Hepatocyte (in vitro differentiated cells): ENCODE measurements at regions not wholly inside any gene's neighbourhood (a gene's known extent, or its start where the extent isn't known, plus 50 kb on each side); places are given as distances from the start of the nearest gene placed in this dataset.

Source experiments
- EZH2phosphoT487 ChIP-seq: fragments of 200-600 bp; sonication (generic); IDR thresholded peaks from one replicate; pipeline ENCODE4 v1.6.1; 2018; ENCODE audit warnings: antibody characterized with exemption, mild to moderate bottlenecking, low read depth, moderate library complexity; ENCODE audit not compliant: unreplicated experiment, severe bottlenecking
- TF ChIP-seq, protein P1 (sequence below): fragments of 200-600 bp; sonication (generic); IDR thresholded peaks from 2 replicates; pipeline ENCODE4 v1.5.1; 2016; ENCODE audit warnings: antibody characterized with exemption, mild to moderate bottlenecking; ENCODE audit not compliant: poor library complexity

GRCh38 chr2:41903474-41904135 is 144.2 kb upstream of the PKDCC start:
- no peak for TF ChIP-seq EZH2phosphoT487
- TF ChIP-seq, protein P1, sequence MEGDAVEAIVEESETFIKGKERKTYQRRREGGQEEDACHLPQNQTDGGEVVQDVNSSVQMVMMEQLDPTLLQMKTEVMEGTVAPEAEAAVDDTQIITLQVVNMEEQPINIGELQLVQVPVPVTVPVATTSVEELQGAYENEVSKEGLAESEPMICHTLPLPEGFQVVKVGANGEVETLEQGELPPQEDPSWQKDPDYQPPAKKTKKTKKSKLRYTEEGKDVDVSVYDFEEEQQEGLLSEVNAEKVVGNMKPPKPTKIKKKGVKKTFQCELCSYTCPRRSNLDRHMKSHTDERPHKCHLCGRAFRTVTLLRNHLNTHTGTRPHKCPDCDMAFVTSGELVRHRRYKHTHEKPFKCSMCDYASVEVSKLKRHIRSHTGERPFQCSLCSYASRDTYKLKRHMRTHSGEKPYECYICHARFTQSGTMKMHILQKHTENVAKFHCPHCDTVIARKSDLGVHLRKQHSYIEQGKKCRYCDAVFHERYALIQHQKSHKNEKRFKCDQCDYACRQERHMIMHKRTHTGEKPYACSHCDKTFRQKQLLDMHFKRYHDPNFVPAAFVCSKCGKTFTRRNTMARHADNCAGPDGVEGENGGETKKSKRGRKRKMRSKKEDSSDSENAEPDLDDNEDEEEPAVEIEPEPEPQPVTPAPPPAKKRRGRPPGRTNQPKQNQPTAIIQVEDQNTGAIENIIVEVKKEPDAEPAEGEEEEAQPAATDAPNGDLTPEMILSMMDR, result no peak
